ENCODE measurements at regions not wholly inside any gene's neighbourhood (a gene's known extent, or its start where the extent isn't known, plus 50 kb on each side); places are given as distances from the start of the nearest gene placed in this dataset.

GRCh38 chr13:58043971-58044370, 412.4 kb downstream of the PCDH17 start:
- no peak for TF ChIP-seq CTCF (IDR thresholded peaks at IDR 0.05; ENCODE audit: low read depth, low read length, poor library complexity, severe bottlenecking)
- TF ChIP-seq EZH2phosphoT487 (IDR thresholded peaks at IDR 0.05; ENCODE audit: borderline replicate concordance, low read length): no peak
- Histone ChIP-seq H3K9me3 (ENCODE audit: control insufficient read depth, insufficient read depth, low read length) (no peaks in the 10 kb centered on the region), H3F3A (ENCODE audit: control insufficient read depth, insufficient read depth) (no peaks in the 10 kb centered on the region), H3K27ac (ENCODE audit: low read depth, low read length) (no peak overlapping the region), H3K27me3 (ENCODE audit: control insufficient read depth, low read length) (no peaks in the 10 kb centered on the region), H3K79me2 (ENCODE audit: control insufficient read depth, low read length) (no peaks in the 10 kb centered on the region), H3K4me1 (ENCODE audit: control insufficient read depth, low read length) (no peaks in the 10 kb centered on the region), H4K20me1 (ENCODE audit: control insufficient read depth, insufficient read depth, low read depth, low read length) (no peaks in the 10 kb centered on the region), H3K9me2 (replicated peaks; ENCODE audit: control insufficient read depth, low read length) (no peaks in the 10 kb centered on the region), H3K36me3 (ENCODE audit: control insufficient read depth, low read length) (no peaks in the 10 kb centered on the region), H3K4me3 (ENCODE audit: low read length) (no peak overlapping the region), H3K4me2 (ENCODE audit: low read length) (no peak overlapping the region)

GRCh38 chr13:58048670-58049069, 417.1 kb downstream of the PCDH17 start:
- Histone ChIP-seq H3K4me2 (ENCODE audit: low read length) (no peak overlapping the region), H3F3A (ENCODE audit: control insufficient read depth, insufficient read depth) (no peaks in the 10 kb centered on the region), H3K9me2 (replicated peaks; ENCODE audit: control insufficient read depth, low read length) (no peaks in the 10 kb centered on the region), H3K36me3 (ENCODE audit: control insufficient read depth, low read length) (no peaks in the 10 kb centered on the region), H3K9me3 (ENCODE audit: control insufficient read depth, insufficient read depth, low read length) (no peaks in the 10 kb centered on the region), H3K79me2 (ENCODE audit: control insufficient read depth, low read length) (no peaks in the 10 kb centered on the region), H4K20me1 (ENCODE audit: control insufficient read depth, insufficient read depth, low read depth, low read length) (no peaks in the 10 kb centered on the region), H3K4me1 (ENCODE audit: control insufficient read depth, low read length) (no peaks in the 10 kb centered on the region), H3K27me3 (ENCODE audit: control insufficient read depth, low read length) (no peaks in the 10 kb centered on the region), H3K4me3 (ENCODE audit: low read length) (no peak overlapping the region), H3K27ac (ENCODE audit: low read depth, low read length) (no peak overlapping the region)
- TF ChIP-seq CTCF (IDR thresholded peaks at IDR 0.05; ENCODE audit: low read depth, low read length, poor library complexity, severe bottlenecking): no peak
- TF ChIP-seq EZH2phosphoT487 (IDR thresholded peaks at IDR 0.05; ENCODE audit: borderline replicate concordance, low read length): no peak

DNA sequence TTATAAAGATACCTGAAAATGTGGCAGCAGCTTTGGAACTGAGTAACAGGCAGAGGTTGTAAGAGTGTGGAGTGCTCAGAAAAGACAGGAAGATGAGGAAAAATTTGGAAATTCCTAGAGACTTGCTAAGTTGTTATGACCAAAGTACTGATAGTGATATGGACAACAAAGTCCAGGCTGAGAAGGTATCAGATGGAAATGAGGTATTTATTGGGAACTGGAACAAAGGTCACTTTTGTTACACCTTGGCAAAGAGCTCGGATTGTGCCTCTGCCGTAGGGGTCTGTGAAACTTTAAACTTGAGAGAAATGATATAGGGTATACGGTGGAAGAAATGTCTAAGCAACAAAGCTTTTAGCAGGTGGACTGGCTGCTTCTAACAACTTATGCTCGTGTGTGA, 419.9 kb downstream of the PCDH17 start:
- no peaks in the 10 kb centered on the region for H3K9me2 ChIP-seq (replicated peaks; ENCODE audit: control insufficient read depth, low read length)
- H3F3A ChIP-seq (ENCODE audit: control insufficient read depth, insufficient read depth): no peaks in the 10 kb centered on the region
- H3K4me3 ChIP-seq (ENCODE audit: low read length): no peak overlapping the region
- H3K36me3 ChIP-seq (ENCODE audit: control insufficient read depth, low read length): no peaks in the 10 kb centered on the region
- TF ChIP-seq CTCF (IDR thresholded peaks at IDR 0.05; ENCODE audit: low read depth, low read length, poor library complexity, severe bottlenecking) (no peak), EZH2phosphoT487 (IDR thresholded peaks at IDR 0.05; ENCODE audit: borderline replicate concordance, low read length) (no peak)
- no peaks in the 10 kb centered on the region for H3K27me3 ChIP-seq (ENCODE audit: control insufficient read depth, low read length)
- no peaks in the 10 kb centered on the region for H4K20me1 ChIP-seq (ENCODE audit: control insufficient read depth, insufficient read depth, low read depth, low read length)
- no peak overlapping the region for H3K4me2 ChIP-seq (ENCODE audit: low read length)
- H3K27ac ChIP-seq (ENCODE audit: low read depth, low read length): no peak overlapping the region
- H3K4me1 ChIP-seq (ENCODE audit: control insufficient read depth, low read length): no peaks in the 10 kb centered on the region
- no peaks in the 10 kb centered on the region for H3K9me3 ChIP-seq (ENCODE audit: control insufficient read depth, insufficient read depth, low read length)
- H3K79me2 ChIP-seq (ENCODE audit: control insufficient read depth, low read length): no peaks in the 10 kb centered on the region

All from DOHH2 (cell line).